GM23248 (cell line): ENCODE measurements at regions not wholly inside any gene's neighbourhood (a gene's known extent, or its start where the extent isn't known, plus 50 kb on each side); places are given as distances from the start of the nearest gene placed in this dataset.
"Not testable (repeated sequence)": the region's sequence is repeated elsewhere in the genome, so short reads cannot be mapped to it uniquely, and the experiment has no call there.

Experiments used
- DNase-seq: peaks from one replicate; pipeline ENCODE4 v3.0.0-alpha.2; 2015
- H2AFZ ChIP-seq: fragments of 200-600 bp; sonication (generic); 2 replicates; pipeline ENCODE4 v1.6.1; 2016; ENCODE audit warnings: antibody characterized with exemption
- H3F3A ChIP-seq: fragments of 200-600 bp; sonication (generic); 2 replicates; pipeline ENCODE4 v1.6.1; 2016; ENCODE audit warnings: mild to moderate bottlenecking, antibody characterized with exemption, mixed run types; ENCODE audit not compliant: insufficient read depth
- H3K27ac ChIP-seq: fragments of 200-600 bp; sonication (generic); 2 replicates; pipeline ENCODE4 v1.5.1; 2016; ENCODE audit warnings: mild to moderate bottlenecking
- H3K27me3 ChIP-seq: fragments of 200-600 bp; sonication (generic); replicated peaks from 2 replicates; pipeline ENCODE4 v1.6.1; 2016; ENCODE audit warnings: mild to moderate bottlenecking; ENCODE audit not compliant: insufficient read depth
- H3K36me3 ChIP-seq: fragments of 200-600 bp; sonication (generic); 2 replicates; pipeline ENCODE4 v1.6.1; 2016; ENCODE audit warnings: low read depth, mild to moderate bottlenecking
- H3K4me1 ChIP-seq: fragments of 200-600 bp; sonication (generic); 2 replicates; pipeline ENCODE4 v1.6.1; 2016; ENCODE audit warnings: mild to moderate bottlenecking; ENCODE audit not compliant: insufficient read depth
- H3K4me2 ChIP-seq: fragments of 200-600 bp; sonication (generic); one replicate; pipeline ENCODE4 v1.6.1; 2016; ENCODE audit warnings: mild to moderate bottlenecking; ENCODE audit not compliant: unreplicated experiment
- H3K4me3 ChIP-seq: fragments of 200-600 bp; sonication (generic); 2 replicates; pipeline ENCODE4 v1.5.1; 2016; ENCODE audit warnings: mild to moderate bottlenecking
- H3K79me2 ChIP-seq: fragments of 200-600 bp; sonication (generic); 2 replicates; pipeline ENCODE4 v1.6.1; 2016; ENCODE audit warnings: mild to moderate bottlenecking; ENCODE audit not compliant: insufficient read depth
- H3K9ac ChIP-seq: fragments of 200-600 bp; sonication (generic); 2 replicates; pipeline ENCODE4 v1.6.1; 2016; ENCODE audit warnings: mild to moderate bottlenecking
- H3K9me2 ChIP-seq: fragments of 200-600 bp; sonication (generic); 2 replicates; pipeline ENCODE4 v1.6.1; 2016; ENCODE audit warnings: mixed run types, mild to moderate bottlenecking, moderate library complexity; ENCODE audit not compliant: insufficient read depth
- H3K9me3 ChIP-seq: fragments of 200-600 bp; sonication (generic); one replicate; pipeline ENCODE4 v1.6.1; 2017; ENCODE audit warnings: low read depth
- H4K20me1 ChIP-seq: fragments of 200-600 bp; sonication (generic); 2 replicates; pipeline ENCODE4 v1.6.0; 2016; ENCODE audit not compliant: insufficient read depth
- EZH2 ChIP-seq: fragments of 200-600 bp; sonication (generic); IDR thresholded peaks from 2 replicates; pipeline ENCODE4 v1.6.1; 2018; ENCODE audit warnings: antibody characterized with exemption, mild to moderate bottlenecking; ENCODE audit not compliant: insufficient read depth, poor library complexity, severe bottlenecking
- EZH2phosphoT487 ChIP-seq: fragments of 200-600 bp; sonication (generic); IDR thresholded peaks from 2 replicates; pipeline ENCODE4 v1.6.1; 2018; ENCODE audit warnings: antibody characterized with exemption, moderate library complexity, mild to moderate bottlenecking, low read depth; ENCODE audit not compliant: insufficient read depth
- WGBS, 2 experiments: methylation state at CpG; one replicate each; pipeline ENCODE4 v1.1.6; 2015 to 2017; ENCODE audit warnings: low lambda C conversion rate in 2 of 2, low coverage in 1 of 2; ENCODE audit errors: missing lambda C conversion rate in 2 of 2; 5-methylcytosine and 5-hydroxymethylcytosine counted together
- in situ Hi-C: fragments of 300-500 bp; cut with MboI; formaldehyde crosslinking; loops from 2 replicates; pipeline ENCODE4 v1.15.0; 2020

GRCh38 chr3:70684701-70685100, 372.3 kb upstream of the MDFIC2 start:
- no peak overlapping the region for H3K27ac ChIP-seq
- no peak overlapping the region for H3K4me2 ChIP-seq
- peaks cover 9% of the 10 kb centered on the region for H3K27me3 ChIP-seq
- H2AFZ ChIP-seq: no peak overlapping the region
- H3K9ac ChIP-seq: no peak overlapping the region
- H3K36me3 ChIP-seq: no peaks in the 10 kb centered on the region
- DNase-seq: no peak
- in situ Hi-C loops: no loop called here
- H3K4me3 ChIP-seq: no peak overlapping the region
- H3K4me1 ChIP-seq: no peaks in the 10 kb centered on the region
- WGBS, 2 experiments: 38 to 41% methylated on average over 1 of the region's 1 CpG
- no peaks in the 10 kb centered on the region for H3K9me2 ChIP-seq
- no peaks in the 10 kb centered on the region for H3F3A ChIP-seq
- no peaks in the 10 kb centered on the region for H4K20me1 ChIP-seq
- no peaks in the 10 kb centered on the region for H3K79me2 ChIP-seq
- TF ChIP-seq EZH2phosphoT487: no peak
- no peak for TF ChIP-seq EZH2
- H3K9me3 ChIP-seq: no peaks in the 10 kb centered on the region

- H3K27ac ChIP-seq, H3K9me3 ChIP-seq, DNase-seq, H3K9me2 ChIP-seq, H3K27me3 ChIP-seq, H3K4me1 ChIP-seq, H2AFZ ChIP-seq, H3K9ac ChIP-seq, in situ Hi-C loops, H3K4me3 ChIP-seq, H3F3A ChIP-seq, H3K4me2 ChIP-seq, H3K36me3 ChIP-seq, H4K20me1 ChIP-seq, H3K79me2 ChIP-seq: not testable (repeated sequence)
- WGBS, 2 experiments: 45 to 47% methylated on average over 3 of the region's 3 CpGs
Observed at GRCh38 chr3:70675810-70676209, 363.4 kb upstream of the MDFIC2 start.

GRCh38 chr3:70658513-70659310, 346.3 kb upstream of the MDFIC2 start:
- in situ Hi-C loops: no loop called here
- H3F3A ChIP-seq: no peaks in the 10 kb centered on the region
- DNase-seq: no peak
- H3K27ac ChIP-seq: no peak overlapping the region
- H3K27me3 ChIP-seq: 0 out of 2 replicates have a peak, but pooled peaks cover 13% of the 10 kb centered on the region
- no peaks in the 10 kb centered on the region for H3K9me2 ChIP-seq
- no peak overlapping the region for H2AFZ ChIP-seq
- WGBS, 2 experiments: 38 to 47% methylated on average over 10 to 11 of the region's 11 CpGs
- no peak overlapping the region for H3K4me3 ChIP-seq
- H3K4me1 ChIP-seq: no peaks in the 10 kb centered on the region
- no peaks in the 10 kb centered on the region for H4K20me1 ChIP-seq
- H3K36me3 ChIP-seq: no peaks in the 10 kb centered on the region
- no peaks in the 10 kb centered on the region for H3K79me2 ChIP-seq
- H3K4me2 ChIP-seq: no peak overlapping the region
- no peak overlapping the region for H3K9ac ChIP-seq
- TF ChIP-seq EZH2phosphoT487 (no peak), EZH2 (no peak)
- no peaks in the 10 kb centered on the region for H3K9me3 ChIP-seq

- H3K36me3 ChIP-seq: no peaks in the 10 kb centered on the region
- H3K79me2 ChIP-seq: no peaks in the 10 kb centered on the region
- no peaks in the 10 kb centered on the region for H3K9me2 ChIP-seq
- H4K20me1 ChIP-seq: no peaks in the 10 kb centered on the region
- H3K4me1 ChIP-seq: no peaks in the 10 kb centered on the region
- no peak overlapping the region for H3K9ac ChIP-seq
- H3K4me3 ChIP-seq: no peak overlapping the region
- in situ Hi-C loops: no loop called here
- peaks cover 13% of the 10 kb centered on the region; the same call in 1 of the 2 replicates for H3K27me3 ChIP-seq
- no peaks in the 10 kb centered on the region for H3K9me3 ChIP-seq
- no peak overlapping the region for H2AFZ ChIP-seq
- 43 to 44% methylated on average over 2 of the region's 2 CpGs for whole genome bisulfite sequencing, 2 experiments
- no peak for DNase-seq
- no peak overlapping the region for H3K27ac ChIP-seq
- H3K4me2 ChIP-seq: no peak overlapping the region
- no peak for TF ChIP-seq EZH2phosphoT487
- no peak for TF ChIP-seq EZH2
- no peaks in the 10 kb centered on the region for H3F3A ChIP-seq
Observed at GRCh38 chr3:70657454-70657853, 345.0 kb upstream of the MDFIC2 start.
